ENCODE measurements at regions not wholly inside any gene's neighbourhood (a gene's known extent, or its start where the extent isn't known, plus 50 kb on each side); places are given as distances from the start of the nearest gene placed in this dataset.

DNA sequence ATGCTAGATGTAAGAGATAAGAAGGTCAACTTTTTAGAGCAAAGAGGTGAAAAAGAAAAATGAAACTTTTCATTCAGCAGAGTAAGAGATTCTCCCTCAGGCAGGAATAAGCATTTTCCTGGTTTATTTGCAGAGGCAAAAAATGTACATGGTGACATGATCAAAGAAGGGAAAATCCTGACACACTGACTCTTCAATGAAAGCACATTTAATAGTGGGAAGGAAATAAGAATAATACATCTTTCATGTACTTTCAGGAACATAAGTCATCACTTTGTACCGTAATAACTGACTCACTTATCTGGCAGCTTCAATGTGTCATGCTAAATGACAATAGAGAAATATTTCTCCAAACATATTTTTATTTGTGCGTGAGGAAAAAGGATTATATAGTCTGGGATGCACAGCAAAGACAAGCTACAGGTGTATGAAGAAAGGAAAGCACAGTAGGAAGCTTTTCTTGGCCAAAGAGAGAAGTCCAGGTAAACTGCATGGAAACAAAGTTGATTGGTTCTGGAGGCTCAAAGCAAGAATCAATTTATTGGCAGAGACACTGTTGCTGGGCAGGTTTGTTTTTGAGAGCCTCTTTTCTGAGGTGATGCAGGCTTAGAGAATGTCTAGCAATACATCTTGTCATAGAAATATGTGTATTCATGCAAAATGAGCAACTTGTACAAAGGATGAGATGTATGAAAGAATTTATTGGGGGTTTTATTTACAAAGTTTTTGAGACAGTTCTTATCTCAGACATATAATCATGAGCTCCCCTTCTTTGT, 1409.0 kb downstream of the PLA2G4A start:
- no peak overlapping the region for H3K9ac ChIP-seq (ENCODE audit: low read length)
- no peaks in the 10 kb centered on the region for H3K27me3 ChIP-seq (ENCODE audit: low read depth, low read length)
- no peaks in the 10 kb centered on the region for H3K79me2 ChIP-seq (ENCODE audit: low read length)
- no peak overlapping the region for H2AFZ ChIP-seq (ENCODE audit: low read depth, low read length)
- H4K20me1 ChIP-seq (ENCODE audit: insufficient read depth, low read length) = no peaks in the 10 kb centered on the region
- no peak for TF ChIP-seq EZH2phosphoT487 (IDR thresholded peaks at IDR 0.05; ENCODE audit: low read depth)
- TF ChIP-seq, protein P1, sequence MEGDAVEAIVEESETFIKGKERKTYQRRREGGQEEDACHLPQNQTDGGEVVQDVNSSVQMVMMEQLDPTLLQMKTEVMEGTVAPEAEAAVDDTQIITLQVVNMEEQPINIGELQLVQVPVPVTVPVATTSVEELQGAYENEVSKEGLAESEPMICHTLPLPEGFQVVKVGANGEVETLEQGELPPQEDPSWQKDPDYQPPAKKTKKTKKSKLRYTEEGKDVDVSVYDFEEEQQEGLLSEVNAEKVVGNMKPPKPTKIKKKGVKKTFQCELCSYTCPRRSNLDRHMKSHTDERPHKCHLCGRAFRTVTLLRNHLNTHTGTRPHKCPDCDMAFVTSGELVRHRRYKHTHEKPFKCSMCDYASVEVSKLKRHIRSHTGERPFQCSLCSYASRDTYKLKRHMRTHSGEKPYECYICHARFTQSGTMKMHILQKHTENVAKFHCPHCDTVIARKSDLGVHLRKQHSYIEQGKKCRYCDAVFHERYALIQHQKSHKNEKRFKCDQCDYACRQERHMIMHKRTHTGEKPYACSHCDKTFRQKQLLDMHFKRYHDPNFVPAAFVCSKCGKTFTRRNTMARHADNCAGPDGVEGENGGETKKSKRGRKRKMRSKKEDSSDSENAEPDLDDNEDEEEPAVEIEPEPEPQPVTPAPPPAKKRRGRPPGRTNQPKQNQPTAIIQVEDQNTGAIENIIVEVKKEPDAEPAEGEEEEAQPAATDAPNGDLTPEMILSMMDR (IDR thresholded peaks at IDR 0.05; ENCODE audit: low read depth, low read length) = no peak
- H3K4me2 ChIP-seq (ENCODE audit: low read length) = no peak overlapping the region
- H3K36me3 ChIP-seq (replicated peaks; ENCODE audit: low read depth, low read length) = no peaks in the 10 kb centered on the region
- no peak overlapping the region for H3K4me3 ChIP-seq (ENCODE audit: low read length)
- peaks cover 14% of the 10 kb centered on the region for H3K4me1 ChIP-seq (ENCODE audit: low read length)
- H3K9me3 ChIP-seq (ENCODE audit: insufficient read depth, low read length) = no peaks in the 10 kb centered on the region
- no peak overlapping the region for H3K27ac ChIP-seq (ENCODE audit: low read length)

DNA sequence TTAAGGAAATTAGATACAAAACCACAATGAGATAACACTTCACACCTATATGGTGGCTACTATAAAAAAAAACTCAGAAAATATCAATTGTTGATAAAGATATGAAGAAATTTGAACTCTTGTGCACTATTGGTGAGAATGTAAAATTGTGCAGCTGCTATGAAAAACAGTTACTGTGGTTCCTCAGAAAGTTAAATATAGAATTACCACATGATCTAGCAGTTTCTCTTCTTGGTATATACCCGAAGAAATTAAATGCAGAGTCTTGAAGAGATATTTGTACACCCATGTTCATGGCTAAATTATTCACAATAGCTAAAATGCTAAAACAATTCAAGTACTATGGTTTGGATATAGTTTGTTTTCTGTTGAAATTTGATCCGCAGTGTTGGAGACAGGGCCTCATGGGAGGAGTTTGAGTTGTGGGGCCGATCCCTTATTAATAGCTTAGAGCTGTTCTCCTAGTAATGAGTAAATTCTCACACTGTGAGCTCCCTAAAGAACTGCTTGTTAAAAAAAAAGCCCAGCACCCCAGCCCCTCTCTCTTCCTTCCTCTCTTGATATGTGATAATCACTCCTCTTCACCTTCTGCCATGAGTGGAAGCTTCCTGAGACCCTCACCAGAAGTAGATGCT, 1412.1 kb downstream of the PLA2G4A start:
- TF ChIP-seq, protein P1 (IDR thresholded peaks at IDR 0.05; ENCODE audit: low read depth, low read length) = no peak
- no peak for TF ChIP-seq EZH2phosphoT487 (IDR thresholded peaks at IDR 0.05; ENCODE audit: low read depth)
- H3K27me3 ChIP-seq (ENCODE audit: low read depth, low read length) = no peaks in the 10 kb centered on the region
- H3K4me3 ChIP-seq (ENCODE audit: low read length) = no peak overlapping the region
- H3K27ac ChIP-seq (ENCODE audit: low read length) = peak overlapping the region; percentile 34
- no peaks in the 10 kb centered on the region for H3K9me3 ChIP-seq (ENCODE audit: insufficient read depth, low read length)
- H3K79me2 ChIP-seq (ENCODE audit: low read length) = no peaks in the 10 kb centered on the region
- H3K4me1 ChIP-seq (ENCODE audit: low read length) = peaks cover 14% of the 10 kb centered on the region
- H4K20me1 ChIP-seq (ENCODE audit: insufficient read depth, low read length) = no peaks in the 10 kb centered on the region
- H3K9ac ChIP-seq (ENCODE audit: low read length) = no peak overlapping the region
- H2AFZ ChIP-seq (ENCODE audit: low read depth, low read length) = peak overlapping the region; percentile 16
- H3K36me3 ChIP-seq (replicated peaks; ENCODE audit: low read depth, low read length) = no peaks in the 10 kb centered on the region
- H3K4me2 ChIP-seq (ENCODE audit: low read length) = peak overlapping the region; percentile 25

DNA sequence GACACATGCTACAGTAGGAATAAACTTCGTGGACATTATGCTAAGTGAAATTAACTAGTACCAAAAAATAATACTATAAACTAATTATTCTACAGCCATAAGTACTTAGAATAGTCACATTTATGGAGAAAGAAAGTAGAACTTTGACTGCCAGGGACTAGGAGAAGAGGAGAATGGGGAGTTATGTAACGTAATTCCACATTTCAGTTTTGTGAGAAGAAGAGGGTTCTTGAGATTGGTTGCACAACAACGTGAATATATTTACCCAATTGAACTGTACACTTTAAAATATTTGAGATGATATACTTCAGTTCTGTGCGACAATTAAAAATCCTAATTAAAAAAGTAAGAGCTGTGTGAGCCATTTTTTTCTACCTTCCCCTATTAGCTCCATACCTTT, 1412.9 kb downstream of the PLA2G4A start:
- TF ChIP-seq, protein P1 (IDR thresholded peaks at IDR 0.05; ENCODE audit: low read depth, low read length) = no peak
- TF ChIP-seq EZH2phosphoT487 (IDR thresholded peaks at IDR 0.05; ENCODE audit: low read depth) = no peak
- no peaks in the 10 kb centered on the region for H3K79me2 ChIP-seq (ENCODE audit: low read length)
- H4K20me1 ChIP-seq (ENCODE audit: insufficient read depth, low read length) = no peaks in the 10 kb centered on the region
- H2AFZ ChIP-seq (ENCODE audit: low read depth, low read length) = no peak overlapping the region
- H3K4me1 ChIP-seq (ENCODE audit: low read length) = peaks cover 14% of the 10 kb centered on the region
- H3K27me3 ChIP-seq (ENCODE audit: low read depth, low read length) = no peaks in the 10 kb centered on the region
- no peak overlapping the region for H3K9ac ChIP-seq (ENCODE audit: low read length)
- H3K36me3 ChIP-seq (replicated peaks; ENCODE audit: low read depth, low read length) = no peaks in the 10 kb centered on the region
- H3K4me3 ChIP-seq (ENCODE audit: low read length) = no peak overlapping the region
- H3K9me3 ChIP-seq (ENCODE audit: insufficient read depth, low read length) = no peaks in the 10 kb centered on the region
- H3K4me2 ChIP-seq (ENCODE audit: low read length) = no peak overlapping the region
- no peak overlapping the region for H3K27ac ChIP-seq (ENCODE audit: low read length)

DNA sequence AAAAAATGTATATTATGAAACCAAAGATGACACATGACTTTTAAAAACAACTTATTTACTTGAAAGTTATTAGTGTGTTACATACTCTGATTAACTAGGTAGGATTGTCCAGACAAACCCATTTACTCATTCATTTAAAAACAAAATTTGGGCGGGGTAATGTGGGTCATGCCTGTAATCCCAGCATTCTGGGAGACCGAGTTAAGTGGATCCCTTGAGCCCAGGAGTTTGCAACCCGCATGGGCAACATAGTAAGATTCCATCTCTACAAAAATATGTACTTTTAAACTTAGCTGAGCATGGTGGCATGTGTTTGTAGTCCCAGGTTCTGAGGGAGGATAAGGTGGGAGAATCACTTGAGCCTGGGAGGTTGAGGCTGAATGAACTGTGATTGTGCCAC, 1414.7 kb downstream of the PLA2G4A start:
- Histone ChIP-seq H3K36me3 (replicated peaks; ENCODE audit: low read depth, low read length) (no peaks in the 10 kb centered on the region), H3K27me3 (ENCODE audit: low read depth, low read length) (no peaks in the 10 kb centered on the region), H3K79me2 (ENCODE audit: low read length) (no peaks in the 10 kb centered on the region), H2AFZ (ENCODE audit: low read depth, low read length) (no peak overlapping the region), H3K9ac (ENCODE audit: low read length) (no peak overlapping the region), H3K4me1 (ENCODE audit: low read length) (peaks cover 14% of the 10 kb centered on the region), H3K9me3 (ENCODE audit: insufficient read depth, low read length) (no peaks in the 10 kb centered on the region), H3K27ac (ENCODE audit: low read length) (no peak overlapping the region), H3K4me2 (ENCODE audit: low read length) (no peak overlapping the region), H4K20me1 (ENCODE audit: insufficient read depth, low read length) (no peaks in the 10 kb centered on the region), H3K4me3 (ENCODE audit: low read length) (no peak overlapping the region)
- TF ChIP-seq EZH2phosphoT487 (IDR thresholded peaks at IDR 0.05; ENCODE audit: low read depth) = no peak
- TF ChIP-seq, protein P1 (IDR thresholded peaks at IDR 0.05; ENCODE audit: low read depth, low read length) = no peak

Data from OCI-LY3 (cell line).